GM12873 (cell line): ENCODE measurements at regions not wholly inside any gene's neighbourhood (a gene's known extent, or its start where the extent isn't known, plus 50 kb on each side); places are given as distances from the start of the nearest gene placed in this dataset.

Source experiments
- CTCF ChIP-seq: IDR thresholded peaks from 2 replicates; pipeline ENCODE4 v1.5.1; 2012; ENCODE audit warnings: low read depth, mild to moderate bottlenecking, moderate library complexity, low read length, control low read depth; ENCODE audit not compliant: insufficient read depth; ENCODE audit errors: missing control alignments

GRCh38 chr12:38152816-38153736 is 163.5 kb upstream of the ALG10B start:
- no peak for TF ChIP-seq CTCF

DNA sequence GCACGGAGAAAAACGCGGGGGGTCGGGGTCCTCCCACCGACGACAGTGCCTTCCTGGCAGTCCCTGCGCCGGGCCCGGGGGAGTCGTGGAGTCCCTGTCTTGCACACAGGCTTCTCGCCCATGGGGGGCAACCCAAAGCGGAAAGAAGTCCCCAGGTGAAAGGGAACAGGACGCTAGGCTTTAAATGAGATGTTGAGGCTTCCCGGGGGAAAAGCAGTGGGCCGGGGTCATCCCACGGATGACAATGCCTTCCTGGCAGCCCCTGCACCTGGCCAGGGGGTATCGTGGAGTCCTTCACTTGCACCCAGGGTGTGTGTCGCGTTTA is 162.9 kb upstream of the ALG10B start:
- TF ChIP-seq CTCF = no peak

- no peak for TF ChIP-seq CTCF
Observed at GRCh38 chr12:38154096-38155019, 162.2 kb upstream of the ALG10B start.

DNA sequence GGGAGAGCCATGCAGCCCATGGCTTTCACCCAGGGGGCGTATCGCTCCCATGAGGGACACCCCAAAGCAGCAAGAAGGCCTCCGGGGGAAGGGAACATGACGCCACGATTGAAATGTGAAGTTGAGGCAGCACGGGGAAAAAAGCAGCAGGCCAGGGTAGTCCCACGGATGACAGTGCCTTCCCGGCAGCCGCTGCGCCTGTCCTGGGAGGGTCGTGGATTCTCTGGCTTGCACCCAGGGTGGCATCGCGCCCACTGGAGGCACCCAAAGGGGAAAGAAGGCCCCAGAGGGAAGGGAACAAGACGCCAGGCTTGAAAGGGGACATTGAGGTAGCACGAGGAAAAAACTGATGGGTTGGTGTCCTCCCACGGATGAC is 161.6 kb upstream of the ALG10B start:
- TF ChIP-seq CTCF = no peak

DNA sequence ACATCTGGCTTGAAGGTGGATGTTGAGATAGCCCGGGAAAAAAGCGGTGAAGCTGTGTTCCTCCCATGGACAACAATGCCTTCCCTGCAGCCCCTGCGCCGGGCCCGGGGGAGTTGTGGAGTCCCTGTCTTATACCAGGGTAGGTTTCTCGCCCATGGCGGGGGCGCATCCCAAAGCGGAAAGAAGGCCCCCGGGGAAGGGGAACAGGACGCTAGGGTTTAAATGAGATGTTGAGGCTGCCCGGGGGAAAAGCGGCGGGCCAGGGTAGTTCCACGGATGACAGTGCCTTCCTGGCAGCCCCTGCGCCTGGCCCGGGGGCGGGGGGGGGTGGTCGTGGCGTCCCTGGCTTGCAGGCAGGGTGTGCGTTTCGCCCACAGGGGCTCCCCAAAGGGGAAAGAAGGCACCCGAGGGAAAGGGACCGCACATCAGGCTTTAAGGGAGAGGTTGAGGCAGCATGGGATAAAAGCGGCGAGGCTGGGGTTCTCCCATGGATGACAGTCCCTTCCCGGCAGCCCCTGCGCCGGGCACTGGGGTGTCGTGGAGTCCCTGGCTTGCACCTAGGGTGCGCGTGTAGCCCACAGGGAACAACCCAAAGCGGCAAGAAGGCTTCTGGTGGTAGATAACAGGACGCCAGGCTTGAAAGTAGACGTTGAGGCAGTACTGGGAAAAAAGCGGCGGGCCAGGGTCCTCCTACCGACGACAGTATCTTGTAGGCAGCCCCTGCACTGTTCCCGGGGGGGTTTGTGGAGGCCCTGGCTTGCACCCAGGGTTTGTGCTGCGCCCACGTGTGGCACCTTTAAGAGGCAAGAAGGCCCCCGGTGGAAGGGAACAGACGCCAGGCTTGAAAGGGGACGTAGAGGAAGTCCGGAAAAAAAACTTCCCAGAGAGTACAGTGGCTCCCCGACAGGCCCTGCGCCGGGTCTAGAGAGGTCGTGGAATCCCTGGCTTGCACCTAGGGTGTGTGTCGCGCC is 160.8 kb upstream of the ALG10B start:
- TF ChIP-seq CTCF = no peak

GRCh38 chr12:38156497-38157245 is 159.9 kb upstream of the ALG10B start:
- TF ChIP-seq CTCF = no peak
